Suppressor macrophage treated with lipopolysaccharide for 1 hour (primary cell): ENCODE measurements at regions not wholly inside any gene's neighbourhood (a gene's known extent, or its start where the extent isn't known, plus 50 kb on each side); places are given as distances from the start of the nearest gene placed in this dataset.
"Not testable (repeated sequence)": the region's sequence is repeated elsewhere in the genome, so short reads cannot be mapped to it uniquely, and the experiment has no call there.

Experiments
- DNase-seq, 3 donors: peaks; one replicate each; pipeline ENCODE4 v3.0.0-alpha.2; 2020 to 2022

DNA sequence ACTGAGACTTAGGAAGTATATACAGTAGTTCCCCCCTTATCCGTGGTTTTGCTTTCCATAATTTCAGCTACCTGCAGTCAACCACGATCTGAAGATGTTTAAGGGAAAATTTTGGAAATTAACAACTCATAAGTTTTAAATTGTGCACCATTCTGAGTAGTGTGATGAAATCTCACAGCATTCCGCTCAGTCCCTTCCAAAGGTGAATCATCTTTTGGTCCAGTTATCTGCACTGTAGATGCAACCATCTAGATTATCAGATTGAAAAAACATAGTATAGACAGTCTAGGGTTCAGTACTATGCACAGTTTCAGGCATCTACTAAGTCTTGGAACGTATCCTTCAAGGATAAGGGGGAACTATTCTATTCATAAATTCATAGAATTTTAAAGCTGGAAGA, 109.0 kb downstream of the ANXA3 start:
- DNase-seq, result no peak

DNA sequence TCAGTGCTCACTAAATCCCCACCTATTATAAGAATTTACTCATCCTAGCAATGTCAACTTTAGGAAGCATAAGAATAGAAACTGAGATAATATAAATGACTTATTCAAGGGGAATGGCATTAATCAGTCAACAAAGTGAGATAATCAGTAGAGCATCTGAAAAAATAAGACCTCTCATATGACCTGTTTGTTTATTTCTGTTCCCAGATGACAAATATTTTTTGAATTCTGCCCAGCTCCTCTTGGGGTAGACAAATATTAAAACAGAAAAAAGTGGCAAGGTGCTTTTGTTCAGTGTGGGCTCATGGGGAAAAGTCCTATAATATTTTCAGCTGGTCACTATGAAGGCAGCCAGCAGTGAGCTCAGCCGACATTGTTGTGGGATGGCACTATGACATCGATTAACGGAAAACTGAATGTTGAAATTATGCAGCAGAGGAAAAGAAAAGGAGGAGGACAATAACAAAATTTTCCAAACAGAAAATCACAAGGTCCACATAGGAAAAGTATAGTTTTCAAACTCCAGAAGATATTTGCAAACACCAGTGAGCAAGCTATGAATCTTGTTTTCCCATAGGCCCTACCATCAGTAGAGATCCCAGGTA, 109.6 kb downstream of the ANXA3 start:
- DNase-seq, result no peak

DNA sequence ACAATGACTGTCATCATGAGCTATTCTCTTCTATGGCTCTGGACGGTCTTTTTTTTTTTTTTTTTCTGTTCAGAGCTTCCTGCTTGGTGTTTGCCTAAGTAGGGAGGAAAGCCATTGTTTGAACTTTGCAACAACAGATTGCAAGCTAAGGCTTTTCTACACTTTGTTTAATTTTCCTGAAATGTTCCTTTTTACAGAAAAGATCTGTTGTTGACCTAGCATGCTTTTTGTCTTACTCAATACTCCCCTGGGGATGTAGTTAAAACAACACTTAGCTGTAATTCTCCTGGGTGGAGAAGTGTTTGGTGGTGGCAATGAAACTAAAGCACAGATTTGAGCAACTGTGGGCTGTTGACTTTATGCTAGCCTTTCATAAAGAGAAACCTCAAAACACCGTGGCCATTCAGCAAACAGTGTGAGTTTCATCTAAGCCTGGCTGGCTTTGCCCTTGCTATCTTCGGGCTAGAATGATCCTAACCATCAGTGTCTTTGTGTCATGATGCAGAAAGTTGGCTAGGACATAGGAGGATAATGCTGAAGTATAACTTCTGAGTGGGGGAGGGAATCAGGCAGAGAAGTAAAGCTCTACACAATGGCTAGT, 110.5 kb downstream of the ANXA3 start:
- peak; percentile 27 to 68 (median 53) for DNase-seq

DNA sequence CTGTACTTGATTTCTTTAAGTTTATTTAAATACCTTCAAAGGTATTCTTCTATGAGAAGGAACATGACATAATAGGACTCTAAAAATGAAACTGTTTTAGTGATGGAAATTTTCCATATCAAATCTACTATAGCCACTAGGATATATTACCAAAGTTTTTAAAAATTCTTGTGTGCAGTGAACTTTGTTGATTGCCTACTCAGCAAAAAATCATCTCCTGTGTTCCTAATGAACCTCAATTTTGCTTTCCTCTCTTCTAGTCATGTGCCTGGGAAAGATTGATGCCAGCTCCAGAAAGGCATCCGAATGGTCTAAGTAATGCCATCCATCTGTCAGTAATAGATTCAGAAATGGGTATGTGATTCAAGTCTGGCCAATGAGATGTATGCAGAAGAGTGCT, 111.1 kb downstream of the ANXA3 start:
- DNase-seq, result no peak

DNA sequence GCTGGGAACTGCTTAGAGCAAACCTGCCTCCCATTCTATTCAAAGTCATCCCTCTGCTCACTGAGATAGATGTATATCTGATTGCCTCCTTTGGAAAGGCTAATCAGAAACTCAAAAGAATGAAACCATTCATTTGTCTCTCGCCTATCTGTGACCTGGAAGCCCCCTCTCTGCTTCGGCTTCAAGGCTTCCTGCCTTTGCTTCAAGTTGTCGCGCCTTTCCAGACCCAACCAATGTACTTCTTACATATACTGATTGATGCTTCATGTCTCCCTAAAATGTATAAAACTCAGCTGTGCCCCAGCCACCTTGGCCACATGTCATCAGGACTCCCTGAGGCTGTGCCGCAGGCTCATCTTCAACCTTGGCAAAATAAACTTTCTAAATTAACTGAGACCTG, 111.9 kb upstream of the BMP2K start:
- DNase-seq, result not testable (repeated sequence)

DNA sequence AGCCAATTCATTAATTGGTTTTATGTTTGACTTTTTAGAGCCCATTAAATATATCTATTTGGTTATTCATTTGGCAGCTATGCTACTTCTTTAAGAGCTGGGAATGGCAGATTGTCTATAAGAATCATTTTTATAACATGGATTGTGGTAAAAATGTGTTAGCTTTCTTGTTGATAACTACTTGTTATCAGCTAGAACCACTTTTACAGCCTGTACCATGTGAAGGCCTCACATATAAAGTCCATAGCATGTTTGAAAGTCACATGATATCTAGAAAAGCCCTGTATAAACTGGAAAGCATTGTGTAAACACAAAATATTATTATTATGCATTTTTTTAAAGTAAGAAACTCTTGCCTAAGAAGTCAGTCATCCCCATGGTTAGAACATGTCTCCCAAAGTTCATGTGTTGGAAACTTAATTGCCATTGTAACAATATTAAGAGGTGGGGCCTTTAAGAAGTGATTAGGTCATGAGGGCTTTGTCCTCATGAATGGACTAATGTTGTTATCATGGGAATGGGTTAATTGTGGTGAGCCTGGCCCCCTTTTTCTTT, 110.9 kb upstream of the BMP2K start:
- DNase-seq, result no peak

DNA sequence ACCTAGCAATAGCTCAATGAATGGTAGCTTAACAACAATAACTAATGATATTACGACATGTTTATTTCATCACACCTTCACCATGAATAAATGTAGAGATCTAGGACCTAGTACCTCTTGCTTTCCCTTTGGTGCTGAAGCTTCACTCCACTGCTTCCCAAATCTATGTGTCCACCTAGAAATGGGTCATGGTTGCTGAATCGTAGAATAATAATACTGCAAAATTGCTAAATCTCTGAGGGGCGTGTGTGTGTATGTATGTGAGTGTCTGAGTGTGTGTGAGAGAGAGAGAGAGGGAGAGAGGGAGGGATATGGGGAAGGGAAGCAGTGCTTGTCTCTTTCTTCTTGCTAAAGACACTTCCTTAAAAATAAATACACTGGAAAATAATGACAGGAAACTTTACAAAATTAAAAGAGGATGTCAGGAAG, 109.3 kb upstream of the BMP2K start:
- peak; percentile 26 to 56 (median 50) for DNase-seq

DNA sequence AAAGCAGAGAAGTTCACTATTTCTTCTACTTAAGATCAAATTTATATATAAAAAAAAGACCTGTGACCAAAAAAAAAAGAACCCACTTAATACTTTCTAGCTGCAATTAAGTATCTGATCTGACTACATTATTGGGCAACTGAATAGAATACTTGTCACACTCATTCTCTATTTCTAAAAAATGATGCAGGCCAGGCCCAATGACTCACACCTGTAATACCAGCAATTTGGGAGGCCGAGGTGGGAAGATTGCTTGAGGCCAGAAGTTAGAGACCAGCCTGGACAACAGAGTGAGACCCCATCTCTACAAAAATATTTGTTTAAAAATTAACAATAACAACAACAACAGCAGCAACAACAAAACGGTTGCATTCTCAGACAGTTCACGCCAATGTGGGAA, 108.8 kb upstream of the BMP2K start:
- DNase-seq, result peak; percentile 47 to 75 (median 63)

DNA sequence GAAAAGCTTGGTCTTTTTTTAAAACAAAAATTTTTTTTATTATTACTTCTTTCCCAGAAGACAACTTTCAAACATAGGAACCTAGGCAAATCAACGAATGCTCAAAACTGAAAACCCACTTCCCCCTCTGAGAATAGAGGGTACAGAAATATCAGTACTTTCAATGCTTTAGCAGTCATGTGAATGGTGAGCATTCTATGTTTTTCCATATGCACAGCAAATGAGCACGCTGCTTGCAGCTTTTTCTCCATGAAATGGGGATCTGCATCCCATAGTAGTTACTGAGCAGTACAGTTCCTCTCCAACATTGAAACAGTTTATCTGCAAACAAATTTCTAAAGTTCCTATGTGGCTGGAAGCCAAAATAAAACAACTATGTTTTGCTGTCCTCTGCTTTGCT, 108.4 kb upstream of the BMP2K start:
- peak in 2 of 3 donors; percentile 16 to 50 for DNase-seq

DNA sequence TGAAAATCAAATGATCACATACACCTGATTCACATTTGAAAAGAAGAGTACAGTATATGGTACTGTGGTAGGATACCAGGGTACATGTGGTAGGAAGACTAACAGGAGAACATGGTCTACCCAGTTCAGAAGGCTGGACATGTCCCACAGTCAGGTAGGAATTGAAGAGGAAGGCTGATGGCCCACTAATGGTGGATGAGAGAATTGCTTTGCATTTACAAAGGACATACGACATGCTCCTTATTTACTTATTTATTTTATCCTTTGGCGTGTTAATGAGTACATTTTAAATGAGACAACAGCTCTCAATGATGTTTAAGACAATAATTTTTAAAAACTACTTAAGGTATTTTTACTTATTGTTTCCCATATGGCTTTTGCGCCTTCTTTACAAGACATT, 106.7 kb upstream of the BMP2K start:
- no peak for DNase-seq

DNA sequence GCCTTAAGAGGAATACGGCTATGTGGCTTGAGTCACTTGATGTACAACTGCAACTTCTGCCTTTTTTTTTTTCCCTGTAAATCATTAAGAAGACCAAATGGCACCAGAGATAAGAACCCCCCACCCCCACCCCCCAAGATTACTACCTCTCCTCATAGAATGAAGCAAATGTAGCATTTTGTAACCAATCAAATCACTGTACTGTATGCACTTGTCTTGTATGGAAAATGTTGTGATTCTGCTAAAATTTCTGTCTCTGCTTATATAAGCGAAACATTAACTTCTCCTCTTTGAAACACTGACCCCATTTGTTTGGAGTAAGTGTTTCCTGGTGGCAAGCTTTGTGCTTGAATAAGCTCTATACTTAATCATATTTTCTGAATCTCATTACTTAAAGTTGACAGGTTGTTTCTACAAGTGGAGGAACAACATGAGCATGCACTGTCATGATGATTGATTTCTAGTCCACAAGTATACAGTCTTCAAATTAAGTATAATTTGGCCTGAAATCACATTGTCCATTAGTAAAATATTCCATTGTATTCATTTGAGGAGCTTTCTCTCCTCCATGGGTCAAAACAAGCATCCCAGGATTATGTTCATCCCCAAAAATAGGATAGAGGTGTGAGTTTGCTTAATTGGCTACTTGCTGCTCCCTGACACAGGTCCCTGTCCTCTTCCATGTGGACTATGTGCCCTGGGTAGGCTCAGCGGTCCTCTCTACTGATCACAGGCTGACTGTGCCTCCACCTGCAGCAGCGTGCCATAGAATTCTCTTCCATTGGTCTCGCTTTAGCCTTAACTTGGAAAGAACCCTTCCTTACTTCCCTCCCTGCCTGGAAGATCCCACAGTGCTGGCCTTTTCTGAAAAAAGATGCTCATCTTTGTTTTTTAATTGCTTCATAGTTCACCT, 104.0 kb upstream of the BMP2K start:
- no peak for DNase-seq

DNA sequence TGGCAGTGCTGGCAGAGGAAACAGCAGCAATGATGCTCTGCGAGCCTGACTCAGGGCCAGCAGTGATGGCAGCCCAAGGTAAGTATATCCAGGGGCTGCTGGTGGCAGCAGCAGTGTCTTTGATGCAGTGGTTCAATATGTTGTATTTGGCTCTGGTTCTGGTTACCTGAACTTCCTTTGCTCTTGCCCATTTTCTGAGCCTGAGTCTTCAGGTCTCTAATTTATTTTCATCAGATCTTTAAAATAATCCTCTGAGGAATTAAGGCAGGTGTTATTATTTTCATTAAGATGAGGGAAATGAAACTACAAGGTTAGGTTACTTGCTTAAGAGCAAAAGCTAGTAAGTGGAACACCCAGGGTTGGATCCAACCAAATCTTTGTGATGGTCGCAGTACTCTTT, 102.8 kb upstream of the BMP2K start:
- no peak for DNase-seq

DNA sequence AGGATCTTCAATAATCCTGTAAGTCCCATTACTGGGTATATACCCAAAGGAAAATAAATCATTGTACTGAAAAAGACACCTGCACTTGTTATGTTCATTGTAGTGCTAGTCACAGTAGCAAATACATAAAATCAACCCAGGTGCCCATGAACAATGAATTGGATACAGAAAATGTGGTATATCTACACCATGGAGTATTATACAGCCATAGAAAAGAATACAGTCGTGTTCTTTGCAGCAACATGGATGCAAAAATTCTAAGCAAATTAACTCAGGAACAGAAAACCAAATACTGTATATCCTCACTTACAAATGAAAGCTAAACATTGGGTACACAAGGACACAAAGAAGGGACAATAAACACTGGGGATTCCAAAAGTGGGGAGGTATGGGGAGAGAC, 100.8 kb upstream of the BMP2K start:
- no peak for DNase-seq

DNA sequence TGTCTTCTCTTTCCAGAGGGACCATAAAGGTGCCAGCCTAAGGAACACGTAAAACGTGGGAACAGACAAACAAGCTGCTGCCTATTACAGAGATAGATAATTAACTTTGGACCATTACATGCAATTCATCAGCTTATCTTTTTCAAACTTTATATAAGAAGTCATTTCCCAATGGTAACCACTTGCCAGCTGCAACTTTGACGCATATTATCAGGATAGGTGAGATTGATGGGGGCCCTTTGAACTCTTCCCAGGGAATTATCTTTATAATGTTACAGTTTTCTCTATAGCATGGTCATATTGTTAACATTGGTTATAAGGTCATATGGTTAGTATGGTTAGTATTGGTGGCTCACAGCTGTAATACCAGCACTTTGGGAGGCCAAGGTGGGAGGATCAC, 94.1 kb upstream of the BMP2K start:
- DNase-seq, result no peak

DNA sequence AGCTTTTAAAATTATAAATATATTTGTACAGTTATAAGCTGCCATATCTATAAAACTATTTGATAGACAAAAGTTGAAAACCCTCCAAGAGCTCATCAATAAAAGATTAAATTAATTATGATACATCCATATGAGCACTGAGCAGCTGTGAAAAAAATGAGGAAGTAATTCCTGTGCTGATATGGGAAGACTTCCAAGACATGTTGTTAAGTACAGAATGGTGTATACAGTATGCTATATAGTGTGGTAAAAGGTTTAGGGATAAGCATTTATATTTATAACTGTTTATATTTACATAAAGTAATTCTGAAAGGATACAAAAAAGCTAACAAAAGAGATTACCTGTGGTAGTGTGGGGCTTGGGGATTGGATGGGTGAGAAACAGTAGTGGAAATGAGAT, 92.8 kb upstream of the BMP2K start:
- no peak for DNase-seq

DNA sequence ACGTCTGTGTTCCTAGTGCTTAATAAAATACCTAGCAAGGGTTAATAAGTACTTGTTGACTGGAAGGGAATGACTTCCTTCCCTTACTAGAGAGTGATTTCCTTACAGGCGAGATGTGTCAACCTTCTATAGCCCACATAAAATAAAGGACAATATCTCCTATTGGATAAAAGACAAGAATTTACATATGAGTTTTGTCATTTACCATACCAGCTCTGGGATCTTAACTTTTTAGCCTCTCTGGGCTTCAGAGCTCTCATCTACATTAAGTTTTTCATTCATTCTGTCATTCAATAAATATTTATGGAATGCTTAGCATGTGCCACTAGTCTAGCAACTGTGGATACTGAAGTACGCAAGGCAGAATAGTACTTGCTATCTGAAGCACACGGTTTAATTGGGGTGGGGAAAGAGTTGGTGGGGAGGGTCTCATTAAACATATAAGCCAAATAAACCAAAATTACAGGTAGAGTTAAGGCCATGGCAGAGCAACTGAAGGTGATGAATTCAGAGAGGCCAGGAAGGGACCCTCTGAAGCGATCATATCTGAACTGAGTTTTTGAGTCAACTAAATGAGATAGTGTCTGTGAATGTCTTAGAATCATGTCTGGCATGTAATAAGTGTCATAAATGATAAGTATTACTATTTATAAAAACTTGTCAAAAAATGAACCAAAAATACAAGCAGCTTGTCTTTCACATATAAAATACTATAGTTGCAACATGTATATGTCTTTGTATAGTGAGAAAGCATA, 91.6 kb upstream of the BMP2K start:
- DNase-seq, result no peak

DNA sequence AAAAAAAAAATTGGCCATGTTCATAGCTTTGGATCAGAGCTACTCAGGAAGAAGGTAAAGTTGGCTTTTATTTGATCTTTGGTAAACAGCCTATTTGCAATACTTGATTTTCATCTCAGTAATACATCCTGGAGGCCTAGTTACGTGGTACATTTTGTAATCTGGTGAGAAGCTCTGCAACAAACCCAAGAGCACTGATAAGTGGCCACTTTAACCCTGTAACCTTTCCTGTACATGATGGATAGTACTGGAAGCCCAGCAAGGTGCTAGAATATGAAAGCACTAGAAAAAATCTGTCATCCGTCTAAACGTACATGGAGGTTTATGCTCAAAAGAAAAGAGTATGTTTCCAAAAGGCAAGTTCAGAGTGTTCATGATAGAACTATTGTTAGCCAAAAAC, 88.3 kb upstream of the BMP2K start:
- DNase-seq, result no peak

DNA sequence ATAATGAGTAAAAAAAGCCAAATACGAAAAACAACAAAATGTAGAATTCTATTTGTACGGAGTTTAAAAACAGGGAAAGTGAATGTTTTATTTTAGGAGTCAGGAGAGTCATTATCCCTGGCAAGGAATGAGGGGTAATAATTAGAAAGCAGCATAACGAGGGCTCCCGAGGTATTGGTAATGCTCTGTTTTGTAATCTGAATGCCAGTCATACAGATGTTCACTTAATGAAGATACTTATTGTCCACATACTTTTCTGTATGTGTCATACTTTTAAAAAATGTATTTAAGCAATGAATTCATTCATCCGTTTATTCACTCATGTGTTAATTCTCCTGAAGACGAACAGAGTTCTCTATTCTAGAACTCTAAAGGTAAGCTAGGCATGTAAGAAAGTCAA, 87.8 kb upstream of the BMP2K start:
- DNase-seq, result no peak

DNA sequence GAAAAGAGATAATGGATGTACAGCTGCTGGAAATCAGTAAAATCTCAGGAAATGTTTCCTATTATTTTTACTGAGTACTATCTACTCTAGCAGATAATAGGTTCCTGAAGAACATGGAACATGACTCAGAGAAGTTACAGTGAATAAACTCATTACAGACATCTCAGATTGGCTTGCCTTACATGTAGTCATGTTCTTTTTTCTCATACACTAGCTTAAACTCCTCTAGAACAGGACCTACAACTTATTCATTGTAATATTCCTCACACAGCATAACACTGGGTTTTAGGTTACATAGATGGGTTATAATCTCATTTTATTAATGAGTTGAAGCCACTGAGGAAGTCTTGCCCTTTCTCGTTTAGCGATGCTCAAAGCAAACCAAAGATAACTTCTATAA, 86.9 kb upstream of the BMP2K start:
- no peak for DNase-seq

DNA sequence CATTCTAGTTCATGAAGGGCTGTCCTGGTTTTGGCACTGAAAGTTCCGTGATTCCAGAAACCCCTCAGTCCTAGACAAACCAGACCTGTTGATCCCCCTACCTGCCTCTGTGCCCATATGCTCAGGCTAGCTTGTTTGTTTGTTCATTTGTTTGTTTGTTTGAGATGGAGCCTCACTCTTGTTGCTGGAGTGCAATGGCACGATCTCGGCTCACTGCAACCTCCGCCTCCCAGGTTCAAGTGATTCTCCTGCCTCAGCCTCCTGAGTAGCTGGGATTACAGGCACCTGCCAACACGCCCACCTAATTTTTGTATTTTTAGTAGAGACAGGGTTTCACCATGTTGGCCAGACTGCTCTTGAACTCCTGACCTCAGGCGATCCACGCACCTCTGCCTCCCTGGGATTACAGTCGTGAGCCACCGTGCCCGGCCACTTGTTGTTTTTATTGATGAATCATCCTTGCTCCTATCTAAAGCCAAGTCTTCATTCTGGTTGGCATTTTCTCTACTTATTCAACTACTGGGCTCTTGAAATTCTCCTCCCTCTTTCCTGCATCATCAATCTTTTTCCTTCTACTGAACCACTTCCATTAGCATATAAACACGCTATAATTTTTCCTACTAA, 86.3 kb upstream of the BMP2K start:
- no peak for DNase-seq

DNA sequence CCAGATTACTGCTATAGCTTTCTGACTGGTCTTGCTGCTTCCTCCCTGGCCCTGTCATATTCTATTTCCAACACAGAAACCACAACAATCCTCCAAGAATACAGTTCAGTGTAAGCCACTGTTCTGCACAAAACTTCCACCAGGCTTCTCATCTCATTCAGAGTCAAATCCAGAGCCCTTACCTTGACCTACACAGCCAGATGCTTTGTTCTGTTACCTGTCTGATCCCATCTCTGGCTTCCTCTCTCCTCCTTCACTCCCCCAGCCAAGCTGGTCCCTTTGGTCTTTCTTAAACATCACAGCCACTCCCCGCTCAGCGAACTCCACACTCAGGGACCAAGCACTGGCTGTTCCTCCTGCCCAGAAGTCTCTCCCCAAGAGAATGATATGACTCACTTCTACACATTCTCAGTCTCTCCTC, 84.8 kb upstream of the BMP2K start:
- peak in 2 of 3 donors; percentile 21 to 33 for DNase-seq
